Ishikawa (cell line): ENCODE measurements at regions not wholly inside any gene's neighbourhood (a gene's known extent, or its start where the extent isn't known, plus 50 kb on each side); places are given as distances from the start of the nearest gene placed in this dataset.

Experiments used
- CEBPB ChIP-seq: IDR thresholded peaks from 2 replicates; pipeline ENCODE4 v1.6.1; 2012
- CREB1 ChIP-seq: IDR thresholded peaks from 2 replicates; pipeline ENCODE4 v1.6.1; 2012; ENCODE audit warnings: low read depth
- EGR1 ChIP-seq: IDR thresholded peaks from 2 replicates; pipeline ENCODE4 v1.6.1; 2012
- EP300 ChIP-seq: IDR thresholded peaks from 2 replicates; pipeline ENCODE4 v1.6.1; 2012; ENCODE audit warnings: borderline replicate concordance
- FOXM1 ChIP-seq: IDR thresholded peaks from 2 replicates; pipeline ENCODE4 v1.6.1; 2012; ENCODE audit warnings: low read depth, borderline replicate concordance
- NFIC ChIP-seq: IDR thresholded peaks from 2 replicates; pipeline ENCODE4 v1.6.1; 2012
- RAD21 ChIP-seq: IDR thresholded peaks from 2 replicates; pipeline ENCODE4 v1.6.1; 2012; ENCODE audit warnings: low read depth
- TAF1 ChIP-seq: IDR thresholded peaks from 2 replicates; pipeline ENCODE4 v1.6.1; 2012; ENCODE audit warnings: low read depth, mild to moderate bottlenecking
- TCF12 ChIP-seq: IDR thresholded peaks from 2 replicates; pipeline ENCODE4 v1.6.1; 2012; ENCODE audit warnings: low read depth
- TEAD4 ChIP-seq: IDR thresholded peaks from 2 replicates; pipeline ENCODE4 v1.6.1; 2012
- YY1 ChIP-seq: IDR thresholded peaks from 2 replicates; pipeline ENCODE4 v1.6.1; 2012; ENCODE audit warnings: low read depth
- ZBTB7A ChIP-seq: IDR thresholded peaks from 2 replicates; pipeline ENCODE4 v1.6.1; 2012; ENCODE audit warnings: low read depth
- TF ChIP-seq, protein P1 (sequence below): IDR thresholded peaks from 2 replicates; pipeline ENCODE4 v1.6.1; 2012
- TF ChIP-seq, protein P2 (sequence below): IDR thresholded peaks from 2 replicates; pipeline ENCODE4 v1.6.1; 2012
- TF ChIP-seq, protein P3 (sequence below): IDR thresholded peaks from 2 replicates; pipeline ENCODE4 v1.6.1; 2012; ENCODE audit warnings: low read depth, mild to moderate bottlenecking

DNA sequence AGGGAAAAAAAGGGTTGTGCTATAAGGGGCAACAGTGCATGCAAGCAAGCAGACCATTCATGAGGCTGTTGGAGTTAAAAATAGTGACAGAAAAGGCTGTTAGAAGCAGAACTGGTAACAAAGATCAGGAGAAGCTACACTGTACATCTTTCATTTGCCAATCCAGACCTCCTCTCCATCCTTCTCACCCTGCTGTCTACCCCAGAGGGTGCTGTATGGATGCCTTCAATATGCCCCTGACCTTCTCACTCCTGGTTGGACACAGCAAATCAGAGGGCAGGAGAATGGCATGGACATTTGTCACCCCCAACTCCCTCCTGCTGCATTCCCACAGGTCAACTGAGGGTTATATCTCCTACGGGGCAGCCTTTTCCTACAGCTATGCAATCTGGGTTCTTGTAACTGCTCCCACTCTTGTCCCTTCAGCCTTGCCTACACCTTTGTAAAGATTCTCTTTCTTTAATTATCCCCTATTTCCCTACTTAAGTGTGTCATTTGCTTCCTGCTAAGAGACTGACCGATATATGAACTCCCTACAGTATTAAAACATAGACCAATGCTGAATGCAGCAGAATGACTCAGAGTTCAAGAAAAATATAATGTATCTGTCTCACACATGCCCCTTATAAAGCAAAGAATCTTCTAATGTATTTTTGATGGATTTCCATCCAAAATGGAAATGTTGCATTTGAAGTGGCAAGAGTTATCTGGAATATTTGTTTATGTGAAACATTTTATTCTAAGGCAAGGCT is 169.2 kb upstream of the NCKAP5 start:
- TF ChIP-seq ZBTB7A = no peak
- no peak for TF ChIP-seq CEBPB
- no peak for TF ChIP-seq FOXM1
- no peak for TF ChIP-seq TAF1
- no peak for TF ChIP-seq YY1
- no peak for TF ChIP-seq RAD21
- TF ChIP-seq, protein P1, sequence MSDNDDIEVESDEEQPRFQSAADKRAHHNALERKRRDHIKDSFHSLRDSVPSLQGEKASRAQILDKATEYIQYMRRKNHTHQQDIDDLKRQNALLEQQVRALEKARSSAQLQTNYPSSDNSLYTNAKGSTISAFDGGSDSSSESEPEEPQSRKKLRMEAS = no peak
- TF ChIP-seq TEAD4 = no peak

DNA sequence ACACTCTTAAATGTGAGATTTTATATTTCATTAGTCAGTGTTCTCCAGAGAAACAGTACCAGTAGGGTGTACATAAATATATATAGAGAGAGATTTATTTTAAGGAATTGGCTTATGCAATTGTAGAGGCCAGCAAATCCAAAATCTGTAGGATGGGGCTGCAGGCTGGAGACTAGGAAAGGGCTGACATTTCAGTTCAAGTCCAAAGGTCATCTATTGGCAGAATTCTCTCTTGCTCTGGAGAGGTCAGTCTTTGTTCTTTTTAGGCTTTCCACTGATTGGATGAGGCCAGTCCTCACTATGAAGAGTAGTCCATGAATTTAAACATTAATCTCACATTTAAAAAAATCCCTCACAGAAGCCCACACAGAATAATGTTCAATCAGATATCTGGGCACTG is 170.8 kb upstream of the NCKAP5 start:
- no peak for TF ChIP-seq FOXM1
- TF ChIP-seq TEAD4 = no peak
- TF ChIP-seq, protein P1 = no peak
- no peak for TF ChIP-seq TAF1
- TF ChIP-seq NFIC = no peak
- TF ChIP-seq, protein P2, sequence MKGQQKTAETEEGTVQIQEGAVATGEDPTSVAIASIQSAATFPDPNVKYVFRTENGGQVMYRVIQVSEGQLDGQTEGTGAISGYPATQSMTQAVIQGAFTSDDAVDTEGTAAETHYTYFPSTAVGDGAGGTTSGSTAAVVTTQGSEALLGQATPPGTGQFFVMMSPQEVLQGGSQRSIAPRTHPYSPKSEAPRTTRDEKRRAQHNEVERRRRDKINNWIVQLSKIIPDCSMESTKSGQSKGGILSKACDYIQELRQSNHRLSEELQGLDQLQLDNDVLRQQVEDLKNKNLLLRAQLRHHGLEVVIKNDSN = no peak
- TF ChIP-seq TCF12 = no peak
- TF ChIP-seq CEBPB = no peak
- TF ChIP-seq ZBTB7A = no peak
- no peak for TF ChIP-seq EGR1
- TF ChIP-seq EP300 = no peak
- TF ChIP-seq, protein P3, sequence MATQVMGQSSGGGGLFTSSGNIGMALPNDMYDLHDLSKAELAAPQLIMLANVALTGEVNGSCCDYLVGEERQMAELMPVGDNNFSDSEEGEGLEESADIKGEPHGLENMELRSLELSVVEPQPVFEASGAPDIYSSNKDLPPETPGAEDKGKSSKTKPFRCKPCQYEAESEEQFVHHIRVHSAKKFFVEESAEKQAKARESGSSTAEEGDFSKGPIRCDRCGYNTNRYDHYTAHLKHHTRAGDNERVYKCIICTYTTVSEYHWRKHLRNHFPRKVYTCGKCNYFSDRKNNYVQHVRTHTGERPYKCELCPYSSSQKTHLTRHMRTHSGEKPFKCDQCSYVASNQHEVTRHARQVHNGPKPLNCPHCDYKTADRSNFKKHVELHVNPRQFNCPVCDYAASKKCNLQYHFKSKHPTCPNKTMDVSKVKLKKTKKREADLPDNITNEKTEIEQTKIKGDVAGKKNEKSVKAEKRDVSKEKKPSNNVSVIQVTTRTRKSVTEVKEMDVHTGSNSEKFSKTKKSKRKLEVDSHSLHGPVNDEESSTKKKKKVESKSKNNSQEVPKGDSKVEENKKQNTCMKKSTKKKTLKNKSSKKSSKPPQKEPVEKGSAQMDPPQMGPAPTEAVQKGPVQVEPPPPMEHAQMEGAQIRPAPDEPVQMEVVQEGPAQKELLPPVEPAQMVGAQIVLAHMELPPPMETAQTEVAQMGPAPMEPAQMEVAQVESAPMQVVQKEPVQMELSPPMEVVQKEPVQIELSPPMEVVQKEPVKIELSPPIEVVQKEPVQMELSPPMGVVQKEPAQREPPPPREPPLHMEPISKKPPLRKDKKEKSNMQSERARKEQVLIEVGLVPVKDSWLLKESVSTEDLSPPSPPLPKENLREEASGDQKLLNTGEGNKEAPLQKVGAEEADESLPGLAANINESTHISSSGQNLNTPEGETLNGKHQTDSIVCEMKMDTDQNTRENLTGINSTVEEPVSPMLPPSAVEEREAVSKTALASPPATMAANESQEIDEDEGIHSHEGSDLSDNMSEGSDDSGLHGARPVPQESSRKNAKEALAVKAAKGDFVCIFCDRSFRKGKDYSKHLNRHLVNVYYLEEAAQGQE = no peak
- TF ChIP-seq CREB1 = no peak
- TF ChIP-seq YY1 = no peak

DNA sequence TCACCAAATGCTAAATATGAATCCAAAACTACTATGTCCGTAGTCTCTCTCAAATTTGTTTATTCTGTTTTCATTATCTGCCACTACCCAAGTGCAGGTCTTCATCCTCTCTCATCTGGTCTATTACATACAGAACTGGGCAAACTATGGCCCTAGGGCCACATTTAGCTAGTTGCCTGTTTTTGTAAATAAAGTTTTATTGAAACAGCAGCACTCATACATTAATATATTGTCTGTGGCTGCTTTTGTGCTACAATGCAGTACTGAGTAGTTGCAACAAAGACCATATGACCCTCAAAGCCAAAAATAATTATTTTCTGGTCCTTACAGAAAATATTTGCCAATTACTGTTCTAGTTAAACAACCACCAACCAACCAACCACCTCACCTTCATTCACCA is 172.2 kb upstream of the NCKAP5 start:
- no peak for TF ChIP-seq CEBPB
- no peak for TF ChIP-seq EP300
- TF ChIP-seq RAD21 = no peak

DNA sequence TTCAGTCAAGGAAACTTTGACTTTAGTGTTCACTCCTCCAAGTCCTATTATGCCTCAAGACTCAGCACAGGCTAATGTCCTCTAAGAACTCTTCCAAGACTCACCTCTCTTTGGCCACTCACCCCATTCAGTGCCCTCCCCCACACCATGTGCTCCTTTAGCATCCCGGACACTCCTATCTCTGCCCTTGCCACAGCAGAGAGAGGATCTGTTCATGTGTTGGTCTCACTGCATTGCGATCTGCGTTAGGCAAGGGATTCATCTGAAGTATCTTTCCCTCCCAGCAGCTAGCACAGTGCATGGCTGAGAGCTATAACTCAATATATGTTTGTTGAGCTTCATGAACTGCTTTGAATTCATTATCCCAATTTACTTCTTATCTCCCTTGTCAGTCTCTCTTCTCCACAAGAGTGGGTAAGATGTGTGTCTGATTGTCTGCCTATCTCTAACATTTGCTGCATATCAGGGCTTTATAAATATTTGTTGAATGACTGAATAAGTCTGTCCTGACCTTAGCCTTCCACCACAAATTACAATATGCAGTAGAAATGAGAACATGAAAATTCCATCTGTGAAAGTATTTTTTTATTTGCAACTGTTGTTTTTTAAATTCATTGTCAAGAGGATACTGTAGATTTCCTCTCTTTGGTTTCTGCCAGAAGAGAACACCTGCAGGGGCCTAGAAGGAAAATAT is 179.9 kb upstream of the NCKAP5 start:
- TF ChIP-seq TCF12 = no peak
- TF ChIP-seq TEAD4 = no peak
- TF ChIP-seq EP300 = no peak
- no peak for TF ChIP-seq FOXM1
- no peak for TF ChIP-seq CEBPB
- TF ChIP-seq, protein P3 = no peak
- TF ChIP-seq, protein P2 = no peak
- TF ChIP-seq TAF1 = no peak
- TF ChIP-seq ZBTB7A = no peak
- TF ChIP-seq EGR1 = no peak
- no peak for TF ChIP-seq NFIC
- no peak for TF ChIP-seq RAD21
- no peak for TF ChIP-seq YY1
- TF ChIP-seq, protein P1 = no peak
- no peak for TF ChIP-seq CREB1

DNA sequence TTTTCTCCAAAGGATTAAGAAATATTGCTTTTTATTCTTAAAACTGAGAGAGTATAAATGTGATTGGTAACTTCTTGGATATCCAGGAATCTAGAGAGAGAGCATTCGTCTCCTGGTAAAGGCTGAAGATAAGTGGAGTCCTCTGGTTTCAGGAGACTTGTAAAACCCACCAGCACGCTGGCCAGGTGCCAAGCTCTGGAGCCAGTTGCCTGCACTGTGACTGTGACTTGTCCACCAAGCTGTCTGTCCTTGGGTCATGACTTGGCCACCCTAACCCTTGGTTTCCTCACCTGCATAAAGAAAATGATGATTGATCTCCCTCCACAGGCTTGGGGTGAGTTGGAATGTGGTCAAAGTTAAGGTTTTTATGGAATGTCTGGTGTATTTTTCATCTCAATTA is 185.4 kb upstream of the NCKAP5 start:
- no peak for TF ChIP-seq FOXM1
- TF ChIP-seq NFIC = 0 out of 2 replicates have a peak, but pooled peaks have one; percentile 7
